Kidney epithelial cell (primary cell): ENCODE measurements at regions not wholly inside any gene's neighbourhood (a gene's known extent, or its start where the extent isn't known, plus 50 kb on each side); places are given as distances from the start of the nearest gene placed in this dataset.

Experiments
- DNase-seq: peaks from one replicate; pipeline ENCODE4 v3.0.0-alpha.2; 2010; ENCODE audit warnings: low read depth
- H3K27me3 ChIP-seq: 2 replicates; pipeline ENCODE4 v1.6.0; 2011; ENCODE audit warnings: low read length; ENCODE audit not compliant: control insufficient read depth, insufficient read depth
- H3K36me3 ChIP-seq: 2 replicates; pipeline ENCODE4 v1.5.1; 2011; ENCODE audit warnings: low read length; ENCODE audit not compliant: control insufficient read depth, insufficient read depth
- H3K4me3 ChIP-seq: 2 replicates; pipeline ENCODE4 v1.5.1; 2011; ENCODE audit warnings: low read depth, mild to moderate bottlenecking, control low read depth, low read length
- CTCF ChIP-seq: IDR thresholded peaks from 2 replicates; pipeline ENCODE4 v1.5.1; 2011; ENCODE audit warnings: mild to moderate bottlenecking, moderate library complexity, low read length, control low read depth, inconsistent platforms; ENCODE audit not compliant: insufficient read depth, poor library complexity, severe bottlenecking

GRCh38 chr4:22969287-22969896 lies 276.7 kb downstream of the GBA3 start:
- no peaks in the 10 kb centered on the region for H3K36me3 ChIP-seq
- H3K27me3 ChIP-seq, result no peaks in the 10 kb centered on the region
- DNase-seq, result no peak
- TF ChIP-seq CTCF, result no peak
- H3K4me3 ChIP-seq, result no peak overlapping the region

DNA sequence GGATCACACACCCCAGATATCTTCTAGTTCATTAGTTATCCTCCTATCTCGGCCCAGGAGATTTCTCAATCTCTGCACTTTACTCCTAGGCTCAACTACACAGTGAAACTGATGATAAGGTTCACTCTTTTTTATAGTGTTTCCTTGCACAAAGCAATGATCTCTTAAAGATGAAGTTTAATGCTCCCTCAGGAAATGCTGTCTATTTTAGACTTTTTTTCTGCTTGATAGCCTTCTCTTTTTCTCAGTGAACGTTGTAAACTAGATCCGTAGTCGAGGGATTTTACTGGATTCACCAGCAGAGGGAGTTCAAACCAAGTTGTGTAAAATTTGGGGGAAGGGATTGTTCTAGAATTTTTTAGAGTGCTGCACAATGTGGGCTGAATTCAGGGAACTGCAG lies 269.6 kb downstream of the GBA3 start:
- peak; percentile 64 for TF ChIP-seq CTCF
- Histone ChIP-seq H3K4me3 (no peak overlapping the region), H3K36me3 (no peaks in the 10 kb centered on the region), H3K27me3 (no peaks in the 10 kb centered on the region)
- no peak for DNase-seq

GRCh38 chr4:22959483-22959882 lies 266.7 kb downstream of the GBA3 start:
- no peak overlapping the region for H3K4me3 ChIP-seq
- H3K27me3 ChIP-seq, result no peaks in the 10 kb centered on the region
- H3K36me3 ChIP-seq, result no peaks in the 10 kb centered on the region
- DNase-seq, result no peak
- TF ChIP-seq CTCF, result no peak

GRCh38 chr4:22957774-22958309 lies 265.1 kb downstream of the GBA3 start:
- Histone ChIP-seq H3K27me3 (no peaks in the 10 kb centered on the region), H3K4me3 (no peak overlapping the region), H3K36me3 (no peaks in the 10 kb centered on the region)
- TF ChIP-seq CTCF, result no peak
- DNase-seq, result no peak

DNA sequence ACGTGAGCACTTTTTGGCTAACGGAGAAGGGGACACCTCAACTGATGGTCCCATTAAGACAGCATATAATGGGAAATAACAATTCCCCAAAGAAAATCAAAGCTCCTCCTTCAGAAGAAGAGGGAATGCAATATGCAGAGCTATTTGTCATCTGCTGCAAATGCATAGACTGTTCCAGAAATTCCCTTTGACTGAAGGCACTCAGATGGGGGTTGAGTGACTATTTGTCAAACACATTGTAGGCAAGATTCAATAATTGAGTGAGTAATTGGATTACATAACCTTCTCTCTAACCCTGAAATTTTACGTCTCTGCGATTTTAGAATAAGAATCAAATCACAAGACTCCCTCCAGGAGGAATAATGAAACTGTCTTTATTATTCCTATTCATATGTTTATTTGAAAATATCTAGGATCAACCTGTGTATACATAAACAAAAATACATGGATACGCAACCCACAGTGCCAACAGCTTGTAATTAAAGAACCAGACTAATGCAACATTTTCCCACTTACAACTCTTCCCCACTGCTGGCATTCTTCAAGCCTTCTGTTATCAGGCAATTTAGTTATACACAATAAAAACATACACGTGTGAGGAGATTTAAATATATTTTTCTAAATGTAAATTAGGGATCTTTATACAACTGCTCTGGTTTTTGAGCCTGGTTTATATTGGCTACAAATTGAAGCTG lies 256.6 kb downstream of the GBA3 start:
- DNase-seq, result no peak
- H3K36me3 ChIP-seq, result no peaks in the 10 kb centered on the region
- TF ChIP-seq CTCF, result no peak

More for the DNA sequence above, 256.6 kb downstream of the GBA3 start:
- Histone ChIP-seq H3K27me3 (no peaks in the 10 kb centered on the region), H3K4me3 (no peak overlapping the region)
